H9 (cell line): ENCODE measurements at regions not wholly inside any gene's neighbourhood (a gene's known extent, or its start where the extent isn't known, plus 50 kb on each side); places are given as distances from the start of the nearest gene placed in this dataset.

Experiments
- DNase-seq: peaks from one replicate; pipeline ENCODE4 v3.0.0-alpha.2; 2017
- H2AFZ ChIP-seq: one replicate; pipeline ENCODE4 v1.6.1; 2013; ENCODE audit warnings: mild to moderate bottlenecking, low read length, control low read depth, moderate library complexity
- H2AK5ac ChIP-seq: 2 replicates; pipeline ENCODE4 v1.6.1; 2013; ENCODE audit warnings: low read length, control low read depth, mixed read lengths; ENCODE audit not compliant: insufficient read length
- H2BK120ac ChIP-seq: one replicate; pipeline ENCODE4 v1.6.1; 2013; ENCODE audit warnings: low read depth, mild to moderate bottlenecking, low read length, control low read depth, inconsistent platforms; ENCODE audit not compliant: poor library complexity, severe bottlenecking
- H2BK12ac ChIP-seq: 2 replicates; pipeline ENCODE4 v1.6.1; 2013; ENCODE audit warnings: low read length, control low read depth, mixed read lengths, low read depth; ENCODE audit not compliant: insufficient read length
- H2BK15ac ChIP-seq: 2 replicates; pipeline ENCODE4 v1.6.1; 2013; ENCODE audit warnings: low read depth, low read length, control low read depth
- H2BK20ac ChIP-seq: one replicate; pipeline ENCODE4 v1.6.1; 2013; ENCODE audit warnings: low read depth, mild to moderate bottlenecking, low read length, control low read depth, inconsistent platforms; ENCODE audit not compliant: poor library complexity, severe bottlenecking
- H2BK5ac ChIP-seq: 2 replicates; pipeline ENCODE4 v1.6.1; 2013; ENCODE audit warnings: low read length, control low read depth, mixed read lengths; ENCODE audit not compliant: insufficient read length
- H3K14ac ChIP-seq: 2 replicates; pipeline ENCODE4 v1.6.1; 2013; ENCODE audit warnings: low read length, control low read depth; ENCODE audit not compliant: insufficient read depth
- H3K18ac ChIP-seq: 2 replicates; pipeline ENCODE4 v1.6.1; 2013; ENCODE audit warnings: low read depth, mild to moderate bottlenecking, mixed read lengths, low read length, control low read depth; ENCODE audit not compliant: insufficient read length
- H3K23ac ChIP-seq: 2 replicates; pipeline ENCODE4 v1.6.1; 2013; ENCODE audit warnings: low read length, control low read depth, mixed read lengths, low read depth; ENCODE audit not compliant: insufficient read length
- H3K23me2 ChIP-seq: 2 replicates; pipeline ENCODE4 v1.6.1; 2013; ENCODE audit warnings: low read depth, mild to moderate bottlenecking, mixed read lengths, low read length, control low read depth; ENCODE audit not compliant: insufficient read length, poor library complexity, severe bottlenecking
- H3K27ac ChIP-seq: 2 replicates; pipeline ENCODE4 v1.5.1; 2013; ENCODE audit warnings: low read length, control low read depth, mixed read lengths, low read depth; ENCODE audit not compliant: insufficient read length
- H3K27me3 ChIP-seq: 2 replicates; pipeline ENCODE4 v1.6.1; 2013; ENCODE audit warnings: low read length, control low read depth, inconsistent platforms; ENCODE audit not compliant: insufficient read depth
- H3K4ac ChIP-seq: 2 replicates; pipeline ENCODE4 v1.6.1; 2013; ENCODE audit warnings: low read depth, mild to moderate bottlenecking, control low read depth, inconsistent platforms, low read length, moderate library complexity
- H3K4me1 ChIP-seq: 2 replicates; pipeline ENCODE4 v1.6.1; 2013; ENCODE audit warnings: low read length, control low read depth, inconsistent platforms; ENCODE audit not compliant: insufficient read depth
- H3K4me2 ChIP-seq: 2 replicates; pipeline ENCODE4 v1.6.1; 2013; ENCODE audit warnings: low read length, control low read depth, mixed read lengths; ENCODE audit not compliant: insufficient read length, insufficient read depth
- H3K56ac ChIP-seq: 2 replicates; pipeline ENCODE4 v1.6.1; 2013; ENCODE audit warnings: low read depth, mild to moderate bottlenecking, mixed read lengths, low read length, control low read depth; ENCODE audit not compliant: insufficient read length
- H3K79me1 ChIP-seq: 2 replicates; pipeline ENCODE4 v1.6.1; 2013; ENCODE audit warnings: low read depth, mild to moderate bottlenecking, moderate library complexity, low read length, control low read depth, inconsistent platforms; ENCODE audit not compliant: insufficient read depth, poor library complexity, severe bottlenecking
- H3K79me2 ChIP-seq: 2 replicates; pipeline ENCODE4 v1.6.1; 2013; ENCODE audit warnings: low read length, control low read depth, inconsistent platforms; ENCODE audit not compliant: insufficient read depth
- H3K9ac ChIP-seq: 2 replicates; pipeline ENCODE4 v1.6.1; 2013; ENCODE audit warnings: low read length, control low read depth, mixed read lengths; ENCODE audit not compliant: insufficient read length; ENCODE audit errors: extremely low read depth
- H3K9me3 ChIP-seq: one replicate; pipeline ENCODE4 v1.6.1; 2013; ENCODE audit warnings: low read depth, low read length, inconsistent platforms; ENCODE audit not compliant: control insufficient read depth
- H3T11ph ChIP-seq: one replicate; pipeline ENCODE4 v1.6.1; 2013; ENCODE audit warnings: mild to moderate bottlenecking, low read length, control low read depth, inconsistent platforms
- H4K20me1 ChIP-seq: one replicate; pipeline ENCODE4 v1.6.1; 2013; ENCODE audit not compliant: control insufficient read depth, insufficient read length, insufficient read depth
- H4K5ac ChIP-seq: 2 replicates; pipeline ENCODE4 v1.6.1; 2013; ENCODE audit warnings: low read depth, mild to moderate bottlenecking, mixed read lengths, low read length, control low read depth; ENCODE audit not compliant: insufficient read length
- H4K8ac ChIP-seq: replicated peaks from 2 replicates; pipeline ENCODE4 v1.6.1; 2013; ENCODE audit warnings: low read length, control low read depth, mixed read lengths, low read depth; ENCODE audit not compliant: insufficient read length
- H4K91ac ChIP-seq: 2 replicates; pipeline ENCODE4 v1.6.1; 2013; ENCODE audit warnings: low read depth, mild to moderate bottlenecking, moderate library complexity, mixed read lengths, low read length, control low read depth; ENCODE audit not compliant: insufficient read length
- H3K27ac Mint-ChIP-seq, 3 experiments: 2 replicates in 2 of 3; 3 replicates in 1 of 3; pipeline ENCODE4 v1.8.0; 2020 to 2021; ENCODE audit warnings: mixed read lengths in 3 of 3, mild to moderate bottlenecking in 1 of 3, moderate library complexity in 1 of 3
- H3K27me3 Mint-ChIP-seq: 2 replicates; pipeline ENCODE4 v1.8.0; 2021; ENCODE audit warnings: low read depth, mild to moderate bottlenecking, moderate library complexity, mixed read lengths
- H3K36me3 Mint-ChIP-seq, 3 experiments: 2 replicates in 2 of 3; 3 replicates in 1 of 3; pipeline ENCODE4 v1.8.0; 2020 to 2021; ENCODE audit warnings: low read depth in 3 of 3, mixed read lengths in 3 of 3; ENCODE audit not compliant: insufficient read depth in 1 of 3
- H3K4me1 Mint-ChIP-seq, 2 experiments: 2 replicates each; pipeline ENCODE4 v1.8.0; 2020; ENCODE audit warnings: mixed read lengths in 2 of 2
- H3K4me3 Mint-ChIP-seq, 2 experiments: 2 replicates in 1 of 2; 3 replicates in 1 of 2; pipeline ENCODE4 v1.8.0; 2020 to 2021; ENCODE audit warnings: mild to moderate bottlenecking in 2 of 2, mixed read lengths in 2 of 2, moderate library complexity in 1 of 2
- H3K9me3 Mint-ChIP-seq, 2 experiments: 2 replicates in 1 of 2; 3 replicates in 1 of 2; pipeline ENCODE4 v1.8.0; 2020; ENCODE audit warnings: mild to moderate bottlenecking in 2 of 2, mixed read lengths in 2 of 2, moderate library complexity in 1 of 2
- WGBS: extraction: QIAGEN DNeasy Blood & Tissue Kit; methylation state at CpG from one replicate; pipeline ENCODE4 v1.1.7; 2013; ENCODE audit warnings: missing lambda C conversion rate, low lambda C conversion rate, mixed read lengths; ENCODE audit not compliant: insufficient read length; ENCODE audit errors: extremely low coverage; 5-methylcytosine and 5-hydroxymethylcytosine counted together
- TF ChIP-seq, protein P1 (sequence below): fragments of 200-600 bp; sonication (generic); conservative IDR thresholded peaks from 3 replicates; pipeline ENCODE4 v1.8.0; 2021; ENCODE audit warnings: antibody characterized with exemption, mild to moderate bottlenecking

DNA sequence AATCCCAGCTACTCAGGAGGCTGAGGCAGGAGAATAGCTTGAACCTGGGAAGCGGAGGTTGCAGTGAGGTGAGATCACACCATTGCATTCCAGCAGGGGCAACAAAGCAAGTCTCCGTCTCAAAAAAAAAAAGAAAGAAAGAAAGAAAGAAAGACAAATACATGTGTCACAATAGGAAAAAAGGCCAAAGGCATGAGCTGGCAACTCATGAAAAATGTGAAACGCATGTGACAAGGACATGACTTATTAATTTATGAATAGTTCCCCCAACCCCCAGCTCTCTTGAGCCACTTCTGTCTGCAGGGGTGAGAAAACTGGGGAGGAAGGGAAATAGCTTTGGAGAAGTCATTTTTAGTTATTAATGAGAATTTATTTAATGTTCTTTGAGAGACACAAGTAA, 120.6 kb downstream of the AIPL1 start:
- Mint-ChIP-seq H3K9me3 (no peaks in the 10 kb centered on the region; a peak in 1 of 5 replicates), H3K27me3 (peaks cover 6% of the 10 kb centered on the region), H3K36me3 (no peaks in the 10 kb centered on the region), H3K27ac (no peak overlapping the region), H3K4me1 (peaks cover 4 to 6% of the 10 kb centered on the region in 2 experiments), H3K4me3 (no peak overlapping the region)
- Histone ChIP-seq H2AK5ac (no peak overlapping the region), H2AFZ (no peak overlapping the region), H4K8ac (no peak overlapping the region), H3K4me1 (no peaks in the 10 kb centered on the region), H3K56ac (no peak overlapping the region), H3K27ac (no peak overlapping the region), H3K23me2 (no peaks in the 10 kb centered on the region), H3K27me3 (no peaks in the 10 kb centered on the region), H3K9ac (no peak overlapping the region), H3K14ac (no peak overlapping the region), H4K20me1 (no peaks in the 10 kb centered on the region), H4K91ac (no peak overlapping the region), H3K79me2 (no peaks in the 10 kb centered on the region), H3K4ac (no peak overlapping the region), H2BK12ac (no peak overlapping the region), H4K5ac (no peak overlapping the region), H2BK120ac (no peak overlapping the region), H3K79me1 (no peaks in the 10 kb centered on the region), H2BK20ac (no peak overlapping the region), H3K18ac (no peak overlapping the region), H3K4me2 (no peak overlapping the region), H2BK5ac (no peak overlapping the region), H3K23ac (no peak overlapping the region), H3K9me3 (no peaks in the 10 kb centered on the region), H3T11ph (no peak overlapping the region), H2BK15ac (no peak overlapping the region)
- no CpG with 5 or more reads among the region's 3 CpGs for WGBS
- TF ChIP-seq, protein P1, sequence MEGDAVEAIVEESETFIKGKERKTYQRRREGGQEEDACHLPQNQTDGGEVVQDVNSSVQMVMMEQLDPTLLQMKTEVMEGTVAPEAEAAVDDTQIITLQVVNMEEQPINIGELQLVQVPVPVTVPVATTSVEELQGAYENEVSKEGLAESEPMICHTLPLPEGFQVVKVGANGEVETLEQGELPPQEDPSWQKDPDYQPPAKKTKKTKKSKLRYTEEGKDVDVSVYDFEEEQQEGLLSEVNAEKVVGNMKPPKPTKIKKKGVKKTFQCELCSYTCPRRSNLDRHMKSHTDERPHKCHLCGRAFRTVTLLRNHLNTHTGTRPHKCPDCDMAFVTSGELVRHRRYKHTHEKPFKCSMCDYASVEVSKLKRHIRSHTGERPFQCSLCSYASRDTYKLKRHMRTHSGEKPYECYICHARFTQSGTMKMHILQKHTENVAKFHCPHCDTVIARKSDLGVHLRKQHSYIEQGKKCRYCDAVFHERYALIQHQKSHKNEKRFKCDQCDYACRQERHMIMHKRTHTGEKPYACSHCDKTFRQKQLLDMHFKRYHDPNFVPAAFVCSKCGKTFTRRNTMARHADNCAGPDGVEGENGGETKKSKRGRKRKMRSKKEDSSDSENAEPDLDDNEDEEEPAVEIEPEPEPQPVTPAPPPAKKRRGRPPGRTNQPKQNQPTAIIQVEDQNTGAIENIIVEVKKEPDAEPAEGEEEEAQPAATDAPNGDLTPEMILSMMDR, result no peak
- DNase-seq, result no peak
